ENCODE measurements at regions not wholly inside any gene's neighbourhood (a gene's known extent, or its start where the extent isn't known, plus 50 kb on each side); places are given as distances from the start of the nearest gene placed in this dataset.

DNA sequence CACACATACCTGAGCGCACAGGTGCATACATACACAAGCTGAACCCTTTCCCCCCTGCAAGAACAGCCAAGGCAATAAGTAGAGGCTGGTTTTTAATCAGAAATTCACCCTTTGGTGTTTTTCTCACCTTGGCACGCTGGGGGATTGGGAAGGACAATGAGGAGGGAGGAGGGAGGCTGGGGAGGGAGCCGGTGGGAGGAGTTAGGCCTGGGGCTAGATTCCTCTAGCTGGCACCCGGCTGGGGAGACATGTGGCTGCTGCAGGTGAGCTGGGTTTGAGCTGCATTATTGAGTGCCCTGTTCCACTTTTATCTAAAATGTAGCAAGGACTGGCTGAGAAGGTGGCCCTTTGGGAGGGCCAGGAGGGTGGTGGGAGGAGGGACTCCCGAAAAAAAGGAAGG, 97.8 kb upstream of the CSF3R start:
- TF ChIP-seq POLR2AphosphoS5 (IDR thresholded peaks at IDR 0.05; ENCODE audit: low read depth, low read length) (no peak), POLR2A (IDR thresholded peaks at IDR 0.05; ENCODE audit: low read depth, low read length) (no peak), TAF1 (IDR thresholded peaks at IDR 0.05; ENCODE audit: borderline replicate concordance, low read depth, low read length) (no peak)
